ENCODE measurements at regions not wholly inside any gene's neighbourhood (a gene's known extent, or its start where the extent isn't known, plus 50 kb on each side); places are given as distances from the start of the nearest gene placed in this dataset.

DNA sequence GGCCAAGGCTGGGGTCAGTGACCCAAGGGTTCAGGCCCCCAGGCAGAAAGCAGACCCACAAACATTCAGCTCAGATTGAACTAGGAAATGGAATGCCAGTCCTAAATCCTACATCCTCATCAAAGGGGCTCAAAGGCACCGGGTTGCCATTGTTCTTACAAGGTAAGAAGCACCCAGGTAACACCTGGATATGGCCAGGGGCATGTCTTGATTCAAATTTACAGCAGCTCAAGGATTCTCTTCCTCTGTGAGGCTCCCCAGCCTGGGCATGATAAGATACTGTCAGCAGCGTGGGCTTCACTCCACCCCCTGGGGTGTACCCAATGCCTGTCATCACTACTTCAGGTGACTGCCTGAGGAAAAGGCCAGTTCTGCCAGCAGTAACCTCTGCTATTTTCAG lies 92.1 kb upstream of the FSTL4 start:
- no peaks in the 10 kb centered on the region for H3F3A ChIP-seq (ENCODE audit: low read depth)
- H2AFZ ChIP-seq (ENCODE audit: low read length): no peak overlapping the region
- H3K27me3 ChIP-seq (ENCODE audit: insufficient read depth, low read length, poor library complexity, severe bottlenecking): no peaks in the 10 kb centered on the region
- no peaks in the 10 kb centered on the region for H3K4me1 ChIP-seq (ENCODE audit: insufficient read depth, low read length, poor library complexity, severe bottlenecking)
- H3K9me2 ChIP-seq (replicated peaks; ENCODE audit: low read depth, low read length): no peaks in the 10 kb centered on the region
- no peak overlapping the region for H3K4me2 ChIP-seq (ENCODE audit: low read depth, low read length, poor library complexity, severe bottlenecking)
- H3K9me3 ChIP-seq (ENCODE audit: insufficient read depth, low read depth, low read length): no peaks in the 10 kb centered on the region
- no peaks in the 10 kb centered on the region for H3K79me2 ChIP-seq (ENCODE audit: insufficient read depth, low read length)
- H3K9ac ChIP-seq (ENCODE audit: low read depth, low read length, poor library complexity, severe bottlenecking): no peak overlapping the region
- H4K20me1 ChIP-seq (ENCODE audit: insufficient read depth, low read length, poor library complexity, severe bottlenecking): no peaks in the 10 kb centered on the region
- H3K36me3 ChIP-seq (ENCODE audit: insufficient read depth, low read length): no peaks in the 10 kb centered on the region
- TF ChIP-seq, protein P1, sequence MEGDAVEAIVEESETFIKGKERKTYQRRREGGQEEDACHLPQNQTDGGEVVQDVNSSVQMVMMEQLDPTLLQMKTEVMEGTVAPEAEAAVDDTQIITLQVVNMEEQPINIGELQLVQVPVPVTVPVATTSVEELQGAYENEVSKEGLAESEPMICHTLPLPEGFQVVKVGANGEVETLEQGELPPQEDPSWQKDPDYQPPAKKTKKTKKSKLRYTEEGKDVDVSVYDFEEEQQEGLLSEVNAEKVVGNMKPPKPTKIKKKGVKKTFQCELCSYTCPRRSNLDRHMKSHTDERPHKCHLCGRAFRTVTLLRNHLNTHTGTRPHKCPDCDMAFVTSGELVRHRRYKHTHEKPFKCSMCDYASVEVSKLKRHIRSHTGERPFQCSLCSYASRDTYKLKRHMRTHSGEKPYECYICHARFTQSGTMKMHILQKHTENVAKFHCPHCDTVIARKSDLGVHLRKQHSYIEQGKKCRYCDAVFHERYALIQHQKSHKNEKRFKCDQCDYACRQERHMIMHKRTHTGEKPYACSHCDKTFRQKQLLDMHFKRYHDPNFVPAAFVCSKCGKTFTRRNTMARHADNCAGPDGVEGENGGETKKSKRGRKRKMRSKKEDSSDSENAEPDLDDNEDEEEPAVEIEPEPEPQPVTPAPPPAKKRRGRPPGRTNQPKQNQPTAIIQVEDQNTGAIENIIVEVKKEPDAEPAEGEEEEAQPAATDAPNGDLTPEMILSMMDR (conservative IDR thresholded peaks at IDR 0.05; ENCODE audit: low read length): no peak
- TF ChIP-seq EZH2phosphoT487 (IDR thresholded peaks at IDR 0.05; ENCODE audit: borderline replicate concordance): no peak
- H3K4me3 ChIP-seq (ENCODE audit: low read length, poor library complexity, severe bottlenecking): no peak overlapping the region

DNA sequence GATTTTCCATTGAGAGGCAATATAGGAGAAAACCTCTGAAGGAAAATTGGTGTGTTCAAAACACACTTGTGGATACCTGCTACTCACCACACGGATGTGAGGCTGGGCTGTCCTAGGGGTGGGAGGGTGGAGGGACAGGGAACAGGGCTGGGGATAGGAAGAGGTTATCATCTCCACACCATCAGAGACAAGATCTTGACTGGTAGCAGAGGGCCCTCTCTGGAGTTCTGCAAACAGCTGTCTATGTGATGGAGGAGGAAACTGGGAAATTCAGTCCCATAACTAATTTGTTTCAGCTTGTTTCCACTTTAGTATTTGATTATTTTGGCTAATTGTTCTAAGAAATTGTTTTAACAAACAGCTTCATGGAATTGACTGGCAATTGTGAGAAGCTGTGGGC lies 91.6 kb upstream of the FSTL4 start:
- no peak overlapping the region for H3K9ac ChIP-seq (ENCODE audit: low read depth, low read length, poor library complexity, severe bottlenecking)
- no peaks in the 10 kb centered on the region for H3K9me3 ChIP-seq (ENCODE audit: insufficient read depth, low read depth, low read length)
- no peaks in the 10 kb centered on the region for H3F3A ChIP-seq (ENCODE audit: low read depth)
- no peaks in the 10 kb centered on the region for H3K27me3 ChIP-seq (ENCODE audit: insufficient read depth, low read length, poor library complexity, severe bottlenecking)
- no peak overlapping the region for H3K4me3 ChIP-seq (ENCODE audit: low read length, poor library complexity, severe bottlenecking)
- H2AFZ ChIP-seq (ENCODE audit: low read length): no peak overlapping the region
- H3K4me1 ChIP-seq (ENCODE audit: insufficient read depth, low read length, poor library complexity, severe bottlenecking): no peaks in the 10 kb centered on the region
- no peaks in the 10 kb centered on the region for H4K20me1 ChIP-seq (ENCODE audit: insufficient read depth, low read length, poor library complexity, severe bottlenecking)
- TF ChIP-seq EZH2phosphoT487 (IDR thresholded peaks at IDR 0.05; ENCODE audit: borderline replicate concordance): no peak
- TF ChIP-seq, protein P1 (conservative IDR thresholded peaks at IDR 0.05; ENCODE audit: low read length): no peak
- H3K79me2 ChIP-seq (ENCODE audit: insufficient read depth, low read length): no peaks in the 10 kb centered on the region
- H3K4me2 ChIP-seq (ENCODE audit: low read depth, low read length, poor library complexity, severe bottlenecking): no peak overlapping the region
- H3K9me2 ChIP-seq (replicated peaks; ENCODE audit: low read depth, low read length): no peaks in the 10 kb centered on the region
- no peaks in the 10 kb centered on the region for H3K36me3 ChIP-seq (ENCODE audit: insufficient read depth, low read length)

DNA sequence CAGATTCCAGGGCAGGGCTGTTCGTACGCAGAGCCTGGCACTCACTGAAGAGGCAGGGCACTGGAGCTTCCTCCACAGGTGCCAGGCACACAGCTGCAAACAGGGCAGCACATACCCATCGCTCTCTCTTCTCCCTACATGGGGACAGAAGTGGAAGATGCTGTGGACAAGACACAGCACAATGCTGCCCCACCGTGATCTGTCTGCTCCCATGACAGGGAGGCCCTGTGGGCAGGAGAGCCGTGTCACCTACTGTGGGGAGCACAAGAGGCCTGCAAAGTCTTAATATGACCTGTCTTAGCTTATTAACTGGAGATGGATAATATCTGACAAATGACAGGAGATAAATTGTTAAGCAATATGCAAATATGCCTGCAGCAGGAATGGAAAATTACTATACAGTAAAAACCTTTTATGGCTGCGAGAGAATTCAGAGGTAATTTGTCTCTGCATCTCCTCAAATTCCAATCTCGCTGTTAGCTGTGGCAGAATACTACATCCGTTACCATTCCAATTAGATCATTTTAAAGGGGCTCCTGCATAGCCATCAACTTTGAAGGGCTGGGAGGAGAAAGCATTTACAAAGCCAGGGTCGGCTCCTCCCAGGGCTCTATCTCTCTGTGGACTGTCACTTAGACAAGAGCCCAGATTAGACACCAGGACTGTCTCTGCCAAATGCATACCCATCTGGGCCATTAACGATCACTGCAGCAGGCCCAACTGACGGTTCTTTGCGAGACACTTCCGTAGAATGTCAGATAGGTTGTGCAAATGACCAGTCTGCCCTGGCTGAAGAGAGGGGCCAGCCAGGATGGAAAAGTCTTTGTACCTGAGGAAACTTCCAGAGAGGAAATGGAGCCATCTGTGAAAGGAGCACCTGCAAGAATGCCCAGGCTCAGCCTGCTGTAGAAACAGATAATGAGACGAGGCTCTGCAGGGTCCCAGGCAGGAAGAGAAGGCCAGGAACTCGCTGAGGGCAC lies 90.7 kb upstream of the FSTL4 start:
- no peaks in the 10 kb centered on the region for H3K36me3 ChIP-seq (ENCODE audit: insufficient read depth, low read length)
- no peak overlapping the region for H3K4me2 ChIP-seq (ENCODE audit: low read depth, low read length, poor library complexity, severe bottlenecking)
- TF ChIP-seq EZH2phosphoT487 (IDR thresholded peaks at IDR 0.05; ENCODE audit: borderline replicate concordance): no peak
- TF ChIP-seq, protein P1 (conservative IDR thresholded peaks at IDR 0.05; ENCODE audit: low read length): no peak
- H3K4me1 ChIP-seq (ENCODE audit: insufficient read depth, low read length, poor library complexity, severe bottlenecking): no peaks in the 10 kb centered on the region
- no peaks in the 10 kb centered on the region for H3K9me3 ChIP-seq (ENCODE audit: insufficient read depth, low read depth, low read length)
- no peaks in the 10 kb centered on the region for H3K9me2 ChIP-seq (replicated peaks; ENCODE audit: low read depth, low read length)
- H2AFZ ChIP-seq (ENCODE audit: low read length): no peak overlapping the region
- no peaks in the 10 kb centered on the region for H3F3A ChIP-seq (ENCODE audit: low read depth)
- no peak overlapping the region for H3K9ac ChIP-seq (ENCODE audit: low read depth, low read length, poor library complexity, severe bottlenecking)
- no peak overlapping the region for H3K4me3 ChIP-seq (ENCODE audit: low read length, poor library complexity, severe bottlenecking)
- no peaks in the 10 kb centered on the region for H3K79me2 ChIP-seq (ENCODE audit: insufficient read depth, low read length)
- H3K27me3 ChIP-seq (ENCODE audit: insufficient read depth, low read length, poor library complexity, severe bottlenecking): no peaks in the 10 kb centered on the region
- no peaks in the 10 kb centered on the region for H4K20me1 ChIP-seq (ENCODE audit: insufficient read depth, low read length, poor library complexity, severe bottlenecking)
